ENCODE measurements at regions not wholly inside any gene's neighbourhood (a gene's known extent, or its start where the extent isn't known, plus 50 kb on each side); places are given as distances from the start of the nearest gene placed in this dataset.

DNA sequence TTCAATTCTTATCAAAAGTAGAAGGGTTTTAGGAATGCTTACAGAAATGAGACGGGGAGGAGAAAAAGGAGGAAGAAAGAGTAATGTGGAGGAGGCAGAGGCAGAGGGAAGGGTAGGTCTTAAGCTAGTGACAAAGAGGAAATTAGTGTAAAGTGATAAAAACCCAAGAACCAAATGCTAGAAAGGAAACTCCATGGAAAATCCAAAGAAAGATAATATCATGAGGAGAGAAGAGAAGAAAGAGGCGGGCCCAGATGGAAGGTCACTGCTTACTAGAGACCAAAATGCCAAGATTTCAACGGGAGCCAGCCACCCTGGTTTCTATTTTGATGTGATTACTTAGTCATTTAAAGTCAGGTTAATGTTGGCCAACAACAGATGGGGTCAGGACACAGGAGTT lies 68.6 kb upstream of the IL12B start:
- H3K4me3 Mint-ChIP-seq (ENCODE audit: unreplicated experiment), result no peak overlapping the region

DNA sequence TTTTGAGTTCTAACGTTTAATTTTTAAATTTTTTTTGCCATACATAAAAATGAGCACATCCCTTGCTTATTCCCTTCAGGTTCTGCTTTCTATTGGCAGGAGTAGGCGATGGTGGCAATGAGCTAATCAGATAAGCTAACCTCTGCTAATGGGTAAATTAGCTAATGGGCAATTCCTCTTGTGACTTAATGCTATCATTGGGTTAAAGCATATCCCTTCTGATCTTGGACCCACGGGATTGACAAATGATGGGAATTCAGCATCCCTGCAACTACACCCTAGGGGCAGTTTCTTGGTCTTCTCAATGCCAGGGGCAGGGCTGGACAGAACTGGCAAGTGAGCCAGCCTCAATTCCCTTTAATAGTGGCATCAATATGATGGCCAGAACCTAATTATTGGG lies 70.2 kb upstream of the IL12B start:
- no peak overlapping the region for H3K27ac Mint-ChIP-seq (ENCODE audit: unreplicated experiment)
- H3K36me3 Mint-ChIP-seq (ENCODE audit: unreplicated experiment), result no peaks in the 10 kb centered on the region
- no peak for DNase-seq

More for the DNA sequence above, 68.6 kb upstream of the IL12B start:
- TF ChIP-seq, protein P1, sequence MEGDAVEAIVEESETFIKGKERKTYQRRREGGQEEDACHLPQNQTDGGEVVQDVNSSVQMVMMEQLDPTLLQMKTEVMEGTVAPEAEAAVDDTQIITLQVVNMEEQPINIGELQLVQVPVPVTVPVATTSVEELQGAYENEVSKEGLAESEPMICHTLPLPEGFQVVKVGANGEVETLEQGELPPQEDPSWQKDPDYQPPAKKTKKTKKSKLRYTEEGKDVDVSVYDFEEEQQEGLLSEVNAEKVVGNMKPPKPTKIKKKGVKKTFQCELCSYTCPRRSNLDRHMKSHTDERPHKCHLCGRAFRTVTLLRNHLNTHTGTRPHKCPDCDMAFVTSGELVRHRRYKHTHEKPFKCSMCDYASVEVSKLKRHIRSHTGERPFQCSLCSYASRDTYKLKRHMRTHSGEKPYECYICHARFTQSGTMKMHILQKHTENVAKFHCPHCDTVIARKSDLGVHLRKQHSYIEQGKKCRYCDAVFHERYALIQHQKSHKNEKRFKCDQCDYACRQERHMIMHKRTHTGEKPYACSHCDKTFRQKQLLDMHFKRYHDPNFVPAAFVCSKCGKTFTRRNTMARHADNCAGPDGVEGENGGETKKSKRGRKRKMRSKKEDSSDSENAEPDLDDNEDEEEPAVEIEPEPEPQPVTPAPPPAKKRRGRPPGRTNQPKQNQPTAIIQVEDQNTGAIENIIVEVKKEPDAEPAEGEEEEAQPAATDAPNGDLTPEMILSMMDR (IDR thresholded peaks at IDR 0.05; ENCODE audit: partially characterized antibody, unreplicated experiment), result no peak
- peaks cover 3% of the 10 kb centered on the region for H3K9me3 Mint-ChIP-seq (ENCODE audit: unreplicated experiment)
- peaks cover 2% of the 10 kb centered on the region for H3K4me1 Mint-ChIP-seq (ENCODE audit: low read depth, unreplicated experiment)
- H3K27me3 Mint-ChIP-seq (ENCODE audit: unreplicated experiment), result peaks cover 3% of the 10 kb centered on the region
- H3K36me3 Mint-ChIP-seq (ENCODE audit: unreplicated experiment), result no peaks in the 10 kb centered on the region
- no peak overlapping the region for H3K27ac Mint-ChIP-seq (ENCODE audit: unreplicated experiment)
- DNase-seq, result no peak

DNA sequence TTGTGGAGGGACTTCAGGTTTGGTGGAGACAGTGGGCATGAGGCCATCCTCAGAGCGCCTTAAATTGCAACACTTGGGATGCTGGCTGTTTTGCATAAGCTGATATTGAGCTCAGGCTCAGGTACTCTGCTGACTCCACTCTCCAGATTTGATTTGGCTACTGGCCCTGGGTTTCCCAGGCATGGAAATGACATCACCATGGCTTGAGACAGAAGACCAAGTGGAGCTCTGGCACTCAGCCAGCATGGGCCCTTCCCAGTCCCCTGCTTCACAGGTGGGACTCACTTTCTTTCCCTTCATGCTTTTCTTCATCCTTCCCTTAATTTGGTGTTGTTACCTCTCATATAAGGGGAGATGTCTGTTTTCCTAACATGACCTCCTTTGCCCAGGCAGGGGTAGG lies 72.0 kb upstream of the IL12B start:
- Mint-ChIP-seq H3K27ac (ENCODE audit: unreplicated experiment) (no peak overlapping the region), H3K27me3 (ENCODE audit: unreplicated experiment) (peaks cover 5% of the 10 kb centered on the region), H3K9me3 (ENCODE audit: unreplicated experiment) (peaks cover 4% of the 10 kb centered on the region), H3K4me3 (ENCODE audit: unreplicated experiment) (no peak overlapping the region), H3K36me3 (ENCODE audit: unreplicated experiment) (no peaks in the 10 kb centered on the region), H3K4me1 (ENCODE audit: low read depth, unreplicated experiment) (peaks cover 11% of the 10 kb centered on the region)
- no peak for DNase-seq
- TF ChIP-seq, protein P1 (IDR thresholded peaks at IDR 0.05; ENCODE audit: partially characterized antibody, unreplicated experiment), result no peak

More for the DNA sequence above, 70.2 kb upstream of the IL12B start:
- peaks cover 3% of the 10 kb centered on the region for H3K27me3 Mint-ChIP-seq (ENCODE audit: unreplicated experiment)
- peaks cover 3% of the 10 kb centered on the region for H3K9me3 Mint-ChIP-seq (ENCODE audit: unreplicated experiment)
- peaks cover 11% of the 10 kb centered on the region for H3K4me1 Mint-ChIP-seq (ENCODE audit: low read depth, unreplicated experiment)
- TF ChIP-seq, protein P1 (IDR thresholded peaks at IDR 0.05; ENCODE audit: partially characterized antibody, unreplicated experiment), result no peak
- no peak overlapping the region for H3K4me3 Mint-ChIP-seq (ENCODE audit: unreplicated experiment)

DNA sequence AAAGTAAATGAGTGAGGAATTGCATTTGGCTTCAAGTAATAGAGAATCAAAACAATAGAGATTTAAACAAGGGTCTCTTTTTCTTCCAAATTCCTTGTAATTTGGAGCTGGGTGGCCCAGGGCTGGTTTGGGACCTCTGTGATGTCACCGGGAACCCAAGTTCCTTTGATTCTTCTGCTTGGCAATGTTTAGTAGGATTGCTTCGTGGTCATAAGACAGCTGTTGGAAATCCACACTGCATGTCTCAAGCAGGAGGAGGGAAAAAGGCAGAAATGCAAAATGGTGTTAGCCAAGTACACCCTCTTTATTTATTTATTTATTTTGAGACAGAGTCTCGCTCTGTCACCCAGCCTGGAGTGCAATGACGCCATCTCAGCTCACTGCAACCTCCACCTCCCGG lies 72.6 kb upstream of the IL12B start:
- peaks cover 5% of the 10 kb centered on the region for H3K27me3 Mint-ChIP-seq (ENCODE audit: unreplicated experiment)
- H3K36me3 Mint-ChIP-seq (ENCODE audit: unreplicated experiment), result no peaks in the 10 kb centered on the region

DNA sequence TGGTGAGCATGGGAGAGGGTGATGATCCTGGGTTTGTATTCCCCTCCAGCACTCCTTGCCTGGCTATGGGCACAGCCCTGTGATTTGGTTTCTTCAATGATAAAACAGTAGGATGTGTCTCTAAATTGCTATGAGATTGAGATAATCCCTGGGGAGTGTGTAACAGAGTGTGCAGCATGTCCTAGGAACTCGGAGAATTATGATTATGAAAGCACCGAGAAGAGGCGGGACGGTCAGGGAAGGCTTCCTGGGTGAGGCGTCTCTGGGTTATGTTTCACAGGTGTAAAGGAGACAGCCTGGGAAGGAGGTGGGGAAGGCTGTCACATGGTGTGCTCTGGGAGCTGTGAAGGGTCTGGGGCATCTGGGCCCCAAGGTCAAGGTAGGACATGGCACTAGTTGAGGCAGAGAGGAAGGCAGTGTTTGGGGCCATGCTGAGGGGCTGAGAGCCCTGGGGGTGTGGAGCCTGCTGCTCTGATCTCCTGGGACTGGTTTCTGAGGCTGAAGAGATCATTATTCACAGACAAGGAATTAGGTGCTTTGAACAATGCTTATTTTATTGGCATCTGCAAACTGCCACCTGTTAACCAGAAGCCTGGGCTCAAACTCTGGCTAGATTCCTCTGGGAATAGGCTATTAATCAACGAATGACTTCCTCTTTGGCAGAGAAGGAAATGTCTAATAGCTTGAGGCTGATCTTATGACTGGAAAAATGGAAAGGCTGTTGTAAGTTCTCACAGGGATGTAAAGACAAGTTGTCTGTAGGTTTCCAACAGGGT lies 73.8 kb upstream of the IL12B start:
- Mint-ChIP-seq H3K27ac (ENCODE audit: unreplicated experiment) (no peak overlapping the region), H3K4me3 (ENCODE audit: unreplicated experiment) (no peak overlapping the region), H3K27me3 (ENCODE audit: unreplicated experiment) (peaks cover 5% of the 10 kb centered on the region), H3K9me3 (ENCODE audit: unreplicated experiment) (peaks cover 4% of the 10 kb centered on the region), H3K36me3 (ENCODE audit: unreplicated experiment) (no peaks in the 10 kb centered on the region), H3K4me1 (ENCODE audit: low read depth, unreplicated experiment) (peaks cover 11% of the 10 kb centered on the region)
- TF ChIP-seq, protein P1 (IDR thresholded peaks at IDR 0.05; ENCODE audit: partially characterized antibody, unreplicated experiment), result no peak
- no peak for DNase-seq

More for the DNA sequence above, 72.6 kb upstream of the IL12B start:
- Mint-ChIP-seq H3K4me3 (ENCODE audit: unreplicated experiment) (no peak overlapping the region), H3K4me1 (ENCODE audit: low read depth, unreplicated experiment) (peaks cover 11% of the 10 kb centered on the region), H3K9me3 (ENCODE audit: unreplicated experiment) (peaks cover 4% of the 10 kb centered on the region), H3K27ac (ENCODE audit: unreplicated experiment) (no peak overlapping the region)
- TF ChIP-seq, protein P1 (IDR thresholded peaks at IDR 0.05; ENCODE audit: partially characterized antibody, unreplicated experiment), result no peak
- DNase-seq, result no peak
